Natural killer cell (primary cell): ENCODE measurements at regions not wholly inside any gene's neighbourhood (a gene's known extent, or its start where the extent isn't known, plus 50 kb on each side); places are given as distances from the start of the nearest gene placed in this dataset.
A peak's percentile ranks its signal among the peaks of the same experiment; 100 is the strongest.

Experiments used
- ATAC-seq, 3 donors: fragments of 150-1000 bp in 2 of 3; fragments of 200-7000 bp in 1 of 3; cut with Tn5 transposase; 1 replicate in 1 of 3; 2 replicates in 2 of 3; pipeline ENCODE4 v1.10.0; 2021; ENCODE audit warnings: mild to moderate bottlenecking in 2 of 3, moderate library complexity in 2 of 3
- DNase-seq, 2 donors: peaks; one replicate each; pipeline versions ENCODE4 v3.0.0 to v3.0.0-alpha.2; 2013 to 2021; ENCODE audit warnings: mixed read lengths in 1 of 2
- H3K27ac ChIP-seq: one replicate; pipeline ENCODE4 v1.5.1; 2013; ENCODE audit warnings: mild to moderate bottlenecking, low read length
- H3K27me3 ChIP-seq: one replicate; pipeline ENCODE4 v1.6.1; 2013; ENCODE audit warnings: low read length; ENCODE audit not compliant: control insufficient read depth, insufficient read depth
- H3K36me3 ChIP-seq: one replicate; pipeline ENCODE4 v1.6.1; 2013; ENCODE audit warnings: low read length; ENCODE audit not compliant: control insufficient read depth, insufficient read depth
- H3K4me1 ChIP-seq: one replicate; pipeline ENCODE4 v1.6.1; 2013; ENCODE audit warnings: low read length; ENCODE audit not compliant: control insufficient read depth, insufficient read depth
- H3K4me3 ChIP-seq: one replicate; pipeline ENCODE4 v1.5.1; 2013; ENCODE audit warnings: low read length
- H3K9me3 ChIP-seq: one replicate; pipeline ENCODE4 v1.6.1; 2013; ENCODE audit warnings: low read length; ENCODE audit not compliant: control insufficient read depth, insufficient read depth
- H3K27ac Mint-ChIP-seq, 2 donors: one replicate each; pipeline ENCODE4 v1.8.0; 2022; ENCODE audit warnings: mild to moderate bottlenecking in 2 of 2, mixed read lengths in 2 of 2, moderate library complexity in 1 of 2
- H3K27me3 Mint-ChIP-seq, 2 donors: one replicate each; pipeline ENCODE4 v1.8.0; 2022; ENCODE audit warnings: low read depth in 2 of 2, mixed read lengths in 2 of 2
- H3K36me3 Mint-ChIP-seq: one replicate; pipeline ENCODE4 v1.8.0; 2022; ENCODE audit warnings: mixed read lengths
- H3K4me1 Mint-ChIP-seq, 2 donors: one replicate each; pipeline ENCODE4 v1.8.0; 2022; ENCODE audit warnings: mixed read lengths in 2 of 2
- H3K4me3 Mint-ChIP-seq: one replicate; pipeline ENCODE4 v1.8.0; 2022; ENCODE audit warnings: mild to moderate bottlenecking, moderate library complexity, mixed read lengths
- H3K9me3 Mint-ChIP-seq, 2 donors: one replicate each; pipeline ENCODE4 v1.8.0; 2022; ENCODE audit warnings: mixed read lengths in 2 of 2
- WGBS: methylation state at CpG from one replicate; pipeline ENCODE4 v1.1.7; 2013; ENCODE audit warnings: missing lambda C conversion rate; ENCODE audit not compliant: insufficient coverage; 5-methylcytosine and 5-hydroxymethylcytosine counted together
- intact Hi-C: fragments of 100-400 bp; cut with micrococcal nuclease; formaldehyde crosslinking; loops from one replicate; pipeline ENCODE4 v1.14.2; 2022
- TF ChIP-seq, protein P1 (sequence below): fragments of 200-600 bp; IDR thresholded peaks from one replicate; pipeline ENCODE4 v1.8.0; 2022; ENCODE audit warnings: antibody characterized with exemption

DNA sequence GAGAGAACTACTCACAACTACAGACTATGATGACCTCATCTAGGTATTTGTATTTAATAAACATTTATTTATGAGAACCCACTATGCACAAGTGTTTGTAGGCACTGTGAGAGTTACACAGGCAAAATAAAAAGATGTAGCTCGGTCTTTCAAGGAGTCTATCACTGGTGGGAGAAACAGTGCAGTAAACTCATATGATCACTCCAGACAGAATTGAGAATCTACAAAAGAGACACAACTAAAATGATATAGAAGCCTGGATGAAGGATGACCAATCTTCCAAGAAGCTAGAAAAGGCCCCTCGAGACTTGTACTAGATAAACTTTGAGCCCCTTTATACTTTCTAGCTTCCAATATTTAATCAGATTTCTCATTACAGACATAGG, 70.2 kb upstream of the ZBTB20 start:
- Histone ChIP-seq H3K4me1 (no peaks in the 10 kb centered on the region), H3K27me3 (no peaks in the 10 kb centered on the region), H3K9me3 (no peaks in the 10 kb centered on the region), H3K4me3 (no peak overlapping the region), H3K36me3 (no peaks in the 10 kb centered on the region), H3K27ac (no peak overlapping the region)
- Mint-ChIP-seq H3K36me3 (no peaks in the 10 kb centered on the region), H3K4me3 (no peak overlapping the region), H3K4me1 (no peaks in the 10 kb centered on the region), H3K27ac (no peak overlapping the region), H3K27me3 (peaks cover 5 to 29% of the 10 kb centered on the region in 2 donors), H3K9me3 (no peaks in the 10 kb centered on the region)
- 14% methylated on average over 2 of the region's 2 CpGs for WGBS
- DNase-seq (no peak), ATAC-seq (no peak)
- TF ChIP-seq, protein P1, sequence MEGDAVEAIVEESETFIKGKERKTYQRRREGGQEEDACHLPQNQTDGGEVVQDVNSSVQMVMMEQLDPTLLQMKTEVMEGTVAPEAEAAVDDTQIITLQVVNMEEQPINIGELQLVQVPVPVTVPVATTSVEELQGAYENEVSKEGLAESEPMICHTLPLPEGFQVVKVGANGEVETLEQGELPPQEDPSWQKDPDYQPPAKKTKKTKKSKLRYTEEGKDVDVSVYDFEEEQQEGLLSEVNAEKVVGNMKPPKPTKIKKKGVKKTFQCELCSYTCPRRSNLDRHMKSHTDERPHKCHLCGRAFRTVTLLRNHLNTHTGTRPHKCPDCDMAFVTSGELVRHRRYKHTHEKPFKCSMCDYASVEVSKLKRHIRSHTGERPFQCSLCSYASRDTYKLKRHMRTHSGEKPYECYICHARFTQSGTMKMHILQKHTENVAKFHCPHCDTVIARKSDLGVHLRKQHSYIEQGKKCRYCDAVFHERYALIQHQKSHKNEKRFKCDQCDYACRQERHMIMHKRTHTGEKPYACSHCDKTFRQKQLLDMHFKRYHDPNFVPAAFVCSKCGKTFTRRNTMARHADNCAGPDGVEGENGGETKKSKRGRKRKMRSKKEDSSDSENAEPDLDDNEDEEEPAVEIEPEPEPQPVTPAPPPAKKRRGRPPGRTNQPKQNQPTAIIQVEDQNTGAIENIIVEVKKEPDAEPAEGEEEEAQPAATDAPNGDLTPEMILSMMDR: no peak
- intact Hi-C loops: loop anchor here (2.0 to 5.0 kb wide), 3 partner anchors 475 to 600 kb away; no protein-coding TSS in a partner anchor

- Mint-ChIP-seq H3K27ac (no peak overlapping the region), H3K9me3 (no peaks in the 10 kb centered on the region), H3K4me3 (no peak overlapping the region), H3K27me3 (peaks cover 9 to 35% of the 10 kb centered on the region in 2 donors), H3K4me1 (no peaks in the 10 kb centered on the region), H3K36me3 (no peaks in the 10 kb centered on the region)
- 61% methylated on average over 3 of the region's 7 CpGs for WGBS
- Histone ChIP-seq H3K27me3 (no peaks in the 10 kb centered on the region), H3K36me3 (no peaks in the 10 kb centered on the region), H3K4me3 (no peak overlapping the region), H3K27ac (no peak overlapping the region), H3K4me1 (no peaks in the 10 kb centered on the region), H3K9me3 (no peaks in the 10 kb centered on the region)
- ATAC-seq (peak in 1 of 3 donors; percentile 52), DNase-seq (peak in 1 of 2 donors; percentile 50)
- TF ChIP-seq, protein P1: peak; percentile 21
- intact Hi-C loops: loop anchor here (2.0 to 5.0 kb wide), 3 partner anchors 474 to 599 kb away; no protein-coding TSS in a partner anchor
Observed at GRCh38 chr3:115217678-115218451, 70.8 kb upstream of the ZBTB20 start.

DNA sequence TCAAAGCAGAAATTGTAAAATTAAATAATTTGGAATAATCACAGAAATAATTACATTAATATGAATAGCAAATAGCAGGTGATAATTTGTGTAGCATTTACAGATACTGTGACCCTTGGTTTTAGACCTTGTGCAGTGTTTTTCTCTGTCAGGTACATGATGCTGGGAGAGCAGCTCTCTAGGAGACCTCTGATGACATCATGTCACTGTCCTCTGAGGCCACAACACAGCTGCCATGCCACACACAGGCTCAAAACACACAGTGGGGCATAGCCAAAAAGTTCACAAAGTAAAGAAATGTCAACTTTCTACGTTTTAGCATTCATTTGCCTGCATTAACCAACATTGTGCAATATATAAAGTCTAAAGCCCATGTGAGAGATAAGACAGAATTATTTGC, 71.8 kb upstream of the ZBTB20 start:
- ATAC-seq (no peak), DNase-seq (no peak)
- Histone ChIP-seq H3K36me3 (no peaks in the 10 kb centered on the region), H3K4me1 (no peaks in the 10 kb centered on the region), H3K4me3 (no peak overlapping the region), H3K9me3 (no peaks in the 10 kb centered on the region), H3K27me3 (no peaks in the 10 kb centered on the region), H3K27ac (no peak overlapping the region)
- H3K27ac Mint-ChIP-seq: no peak overlapping the region
- TF ChIP-seq, protein P1: no peak
- no peaks in the 10 kb centered on the region for H3K4me1 Mint-ChIP-seq
- peaks cover 13 to 42% of the 10 kb centered on the region in 2 donors for H3K27me3 Mint-ChIP-seq
- H3K9me3 Mint-ChIP-seq: no peaks in the 10 kb centered on the region
- WGBS: no CpG with 5 or more reads among the region's 1 CpG
- no peak overlapping the region for H3K4me3 Mint-ChIP-seq
- H3K36me3 Mint-ChIP-seq: no peaks in the 10 kb centered on the region
- intact Hi-C loops: loop anchor here (5.0 kb wide), 2 partner anchors 473 to 598 kb away; no protein-coding TSS in a partner anchor

GRCh38 chr3:115224687-115225086, 77.6 kb upstream of the ZBTB20 start:
- no peaks in the 10 kb centered on the region for H3K4me1 ChIP-seq
- no peaks in the 10 kb centered on the region for H3K9me3 ChIP-seq
- peaks cover 5% of the 10 kb centered on the region for H3K27me3 ChIP-seq
- no peak overlapping the region for H3K27ac ChIP-seq
- H3K4me3 ChIP-seq: no peak overlapping the region
- Mint-ChIP-seq H3K4me1 (no peaks in the 10 kb centered on the region), H3K36me3 (no peaks in the 10 kb centered on the region), H3K9me3 (no peaks in the 10 kb centered on the region), H3K27ac (no peak overlapping the region), H3K27me3 (peaks cover 17 to 46% of the 10 kb centered on the region in 2 donors), H3K4me3 (no peak overlapping the region)
- DNase-seq (no peak), ATAC-seq (no peak)
- TF ChIP-seq, protein P1: no peak
- intact Hi-C loops: no loop called here
- H3K36me3 ChIP-seq: no peaks in the 10 kb centered on the region
- 81% methylated on average over 1 of the region's 1 CpG for WGBS
